Erythroblast (primary cell): ENCODE measurements at regions not wholly inside any gene's neighbourhood (a gene's known extent, or its start where the extent isn't known, plus 50 kb on each side); places are given as distances from the start of the nearest gene placed in this dataset.

Experiments
- DNase-seq, 2 experiments: peaks; one replicate each; lab custom pipeline; 2025; lab: John Stamatoyannopoulos, UW
- GATA1 ChIP-seq: IDR thresholded peaks from 2 replicates; pipeline ENCODE4 v1.6.1; 2011; ENCODE audit warnings: low read depth, mild to moderate bottlenecking, control low read depth, low read length, moderate library complexity
- POLR2A ChIP-seq: IDR thresholded peaks from 2 replicates; pipeline ENCODE4 v1.6.1; 2011; ENCODE audit warnings: mild to moderate bottlenecking, low read length

DNA sequence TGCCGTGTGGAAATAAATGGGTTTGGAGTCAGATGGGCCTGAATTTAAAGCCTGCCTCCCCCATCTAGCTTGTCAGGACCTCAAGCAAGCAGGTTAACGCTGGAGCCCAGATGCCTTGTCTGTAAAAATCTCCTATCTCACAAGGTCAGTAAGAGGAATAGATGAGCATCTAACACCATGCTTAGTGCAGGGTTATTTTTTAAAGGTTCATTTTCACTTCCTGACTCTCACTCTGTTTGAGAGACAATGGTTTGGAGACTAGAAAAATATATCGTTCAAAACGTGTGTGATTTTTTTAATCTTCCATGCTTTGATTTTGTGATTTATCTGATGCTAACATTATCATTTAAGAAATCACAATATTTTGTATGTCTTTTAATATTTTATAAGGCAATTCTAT lies 114.0 kb upstream of the TAB2 start:
- no peak for DNase-seq
- TF ChIP-seq POLR2A, result no peak
- TF ChIP-seq GATA1, result no peak

DNA sequence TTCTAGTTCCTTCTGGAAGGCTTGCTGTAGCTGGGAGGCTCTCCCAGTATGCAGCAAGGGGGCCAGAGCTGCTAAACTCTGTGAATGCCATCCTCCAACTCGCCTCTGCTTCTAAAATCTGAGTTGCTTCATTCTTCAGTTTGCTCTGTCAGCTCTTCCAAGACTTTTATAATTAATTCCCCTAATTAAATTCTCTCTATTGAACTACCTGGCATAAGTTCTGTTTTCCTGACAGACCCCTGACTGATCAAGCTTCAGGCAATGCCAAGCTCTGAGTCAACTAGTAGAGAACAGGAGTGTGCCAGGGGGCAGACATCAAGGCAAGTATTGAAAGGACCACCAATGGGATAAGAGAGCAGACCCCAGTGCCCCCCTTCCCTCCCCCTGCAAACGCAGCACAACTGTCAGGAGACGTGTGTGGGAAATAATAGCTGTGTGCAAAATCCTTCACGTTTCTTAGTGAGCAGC lies 109.3 kb upstream of the TAB2 start:
- DNase-seq, result no peak
- no peak for TF ChIP-seq POLR2A
- no peak for TF ChIP-seq GATA1

DNA sequence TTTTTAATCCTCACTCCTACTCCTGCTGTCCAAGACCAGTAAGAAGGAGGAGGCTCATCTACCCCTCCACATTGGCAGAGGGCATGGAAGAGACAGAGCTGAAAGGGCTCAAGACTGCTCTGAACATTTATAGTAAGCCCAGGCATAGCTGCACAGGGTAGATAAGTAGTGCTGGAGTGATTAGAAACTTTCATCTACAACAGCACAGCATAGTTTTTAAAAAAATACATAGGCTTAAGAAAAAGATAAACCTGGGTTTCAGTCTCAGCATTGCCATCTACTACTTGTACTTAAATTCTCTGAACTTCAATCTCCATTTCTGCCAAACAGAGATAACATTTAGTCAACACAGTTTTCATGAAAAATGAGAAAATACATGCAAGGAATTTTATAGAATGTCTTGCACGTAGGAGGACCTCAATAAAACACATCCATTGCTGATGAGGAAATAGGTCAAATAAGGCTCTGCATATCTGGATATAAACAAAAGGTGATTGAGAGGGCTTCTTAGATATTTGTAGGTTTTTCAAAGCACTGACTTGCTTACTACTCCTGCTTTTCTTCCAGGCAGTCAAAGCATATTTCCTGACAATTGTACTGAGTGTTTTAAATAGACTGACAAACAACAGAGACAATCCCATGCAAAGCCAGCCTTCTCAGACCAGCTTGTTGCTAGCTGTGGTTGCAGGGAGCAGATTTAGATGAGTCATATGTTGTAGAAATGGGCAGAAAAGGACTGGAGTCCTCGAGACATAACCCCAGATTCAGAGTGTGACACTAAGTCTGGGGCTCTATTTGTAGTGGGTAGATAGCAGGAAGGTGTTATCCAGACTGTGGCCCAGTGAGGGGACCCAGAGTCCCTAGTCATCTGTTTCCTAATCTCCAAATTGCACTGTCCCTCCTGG lies 107.4 kb upstream of the TAB2 start:
- TF ChIP-seq POLR2A (no peak), GATA1 (no peak)
- peak; percentile 44 to 79 for DNase-seq

GRCh38 chr6:149211046-149211571 lies 106.4 kb upstream of the TAB2 start:
- no peak for DNase-seq

GRCh38 chr6:149212206-149212605 lies 105.3 kb upstream of the TAB2 start:
- DNase-seq, result no peak
- no peak for TF ChIP-seq GATA1
- no peak for TF ChIP-seq POLR2A

More at GRCh38 chr6:149211046-149211571, 106.4 kb upstream of the TAB2 start:
- TF ChIP-seq POLR2A (no peak), GATA1 (no peak)

DNA sequence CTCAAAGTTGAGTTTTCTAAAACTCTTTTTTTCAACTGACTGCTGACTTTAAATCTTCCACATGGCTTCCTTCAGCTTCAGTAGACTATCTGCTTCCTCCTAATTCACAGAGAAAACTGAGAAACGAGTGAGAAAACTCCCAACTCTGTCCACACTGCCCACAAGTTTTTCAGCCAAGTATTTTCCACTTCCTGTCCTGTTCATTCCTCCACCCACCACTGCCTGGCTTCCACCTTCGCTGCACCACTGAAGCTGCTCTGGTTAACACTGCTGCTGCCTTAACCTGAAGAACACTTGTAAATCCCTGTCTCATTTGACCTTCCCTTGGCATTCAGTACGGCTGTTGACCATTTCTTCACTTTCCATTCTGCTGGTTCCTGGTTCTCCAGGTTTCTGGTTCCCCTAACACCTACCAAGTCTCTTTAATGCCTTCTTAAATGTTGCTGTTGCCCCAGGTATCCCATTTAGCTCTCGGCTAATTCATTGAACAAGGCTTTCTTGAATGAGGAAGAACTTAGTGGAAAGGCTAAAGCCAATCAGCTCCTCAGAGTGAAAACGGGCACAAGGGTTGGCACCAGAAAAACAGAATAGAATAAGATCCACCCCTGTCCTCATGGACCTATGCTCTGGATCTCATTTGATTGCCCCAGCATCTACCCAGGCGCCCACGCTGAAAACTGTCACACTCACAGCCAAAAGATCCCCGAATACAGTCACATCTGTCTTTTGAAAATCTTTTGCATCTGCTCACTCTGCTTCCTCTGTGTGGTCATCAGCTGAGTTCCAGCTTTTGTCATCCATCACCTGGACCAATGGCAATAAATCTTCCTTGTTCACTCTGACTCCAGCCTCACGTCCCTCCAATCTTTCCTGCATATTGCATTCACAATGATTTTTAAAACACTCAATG lies 104.4 kb upstream of the TAB2 start:
- no peak for DNase-seq
- no peak for TF ChIP-seq POLR2A
- no peak for TF ChIP-seq GATA1

DNA sequence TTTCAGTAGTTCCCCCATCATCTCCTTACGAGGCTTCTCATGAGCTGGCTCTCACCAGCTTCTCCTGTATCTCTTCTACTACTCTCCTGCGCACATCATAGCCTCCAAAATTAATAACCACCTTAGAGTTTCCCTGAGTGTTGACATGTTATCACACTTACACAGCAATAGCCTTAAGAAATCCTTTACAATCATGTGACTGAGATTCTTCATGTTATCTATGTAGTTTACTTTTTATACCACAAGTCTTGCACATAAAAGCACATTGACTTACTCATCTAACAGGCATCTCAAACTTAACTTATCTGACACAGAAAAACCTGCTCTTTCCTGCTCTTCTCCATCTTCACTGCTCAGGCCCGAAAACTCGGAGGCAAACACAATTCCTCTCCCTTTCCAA lies 103.7 kb upstream of the TAB2 start:
- no peak for DNase-seq
- TF ChIP-seq POLR2A, result no peak
- no peak for TF ChIP-seq GATA1

DNA sequence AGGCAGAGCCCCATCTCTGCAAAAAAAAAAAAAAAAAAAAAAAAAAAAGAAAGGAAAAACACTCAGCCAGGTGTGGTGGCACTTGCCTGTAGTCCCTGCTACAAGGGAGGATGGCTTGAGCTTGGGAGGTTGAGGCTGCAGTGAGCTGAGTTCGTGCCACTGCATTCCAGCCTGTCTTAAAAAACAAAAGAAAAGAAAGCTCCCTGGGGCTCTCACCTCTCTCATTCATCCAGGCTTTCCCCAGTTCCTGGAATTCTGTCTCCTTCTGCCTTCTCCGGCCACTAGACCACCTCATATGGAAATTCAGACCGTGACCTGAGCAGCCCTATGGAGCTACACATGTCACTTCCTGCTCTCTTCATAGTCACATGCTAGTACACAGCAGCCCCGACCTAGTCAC lies 101.1 kb upstream of the TAB2 start:
- no peak for TF ChIP-seq GATA1
- no peak for TF ChIP-seq POLR2A
- DNase-seq, result no peak

GRCh38 chr6:149217466-149217888 lies 100.0 kb upstream of the TAB2 start:
- no peak for DNase-seq

DNA sequence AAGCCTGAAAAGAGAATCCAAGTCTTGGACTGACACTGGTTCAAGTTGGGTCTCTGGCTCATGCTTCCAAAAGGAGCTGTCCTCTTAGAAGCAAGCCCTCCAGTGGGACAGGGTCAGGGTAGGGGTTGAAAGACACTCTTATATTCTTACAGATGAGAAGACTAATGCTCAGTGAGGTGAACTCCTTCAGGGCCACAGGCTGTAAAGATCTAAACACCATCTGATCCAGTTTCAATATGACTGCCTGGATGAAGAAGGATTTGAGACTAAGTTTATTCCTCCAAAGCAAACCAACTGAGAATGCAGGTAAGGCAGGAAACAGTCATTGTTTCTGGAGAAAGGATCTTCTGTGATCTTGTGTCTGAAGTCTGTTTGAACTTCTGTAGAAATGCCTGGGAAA lies 99.0 kb upstream of the TAB2 start:
- TF ChIP-seq POLR2A (no peak), GATA1 (no peak)
- no peak for DNase-seq

More at GRCh38 chr6:149217466-149217888, 100.0 kb upstream of the TAB2 start:
- TF ChIP-seq POLR2A, result no peak
- no peak for TF ChIP-seq GATA1

DNA sequence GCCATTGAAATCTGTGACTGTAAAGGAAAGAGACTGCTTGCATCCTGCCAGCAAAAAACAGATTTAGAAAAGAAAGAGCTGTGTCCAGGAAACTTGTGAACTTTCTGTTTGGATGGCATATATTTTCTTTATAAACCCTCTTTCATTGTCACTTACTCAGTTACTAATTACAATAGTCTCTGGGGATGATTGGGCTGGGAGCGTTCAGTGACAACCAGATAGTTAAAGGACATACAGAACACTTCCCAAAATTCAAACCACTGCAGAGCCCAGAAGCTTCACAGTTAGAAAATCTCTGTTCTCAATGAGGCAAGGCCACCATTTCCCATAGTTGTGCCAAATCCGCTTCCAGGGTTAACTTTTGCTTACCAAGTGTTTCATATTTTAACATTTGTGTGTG lies 98.6 kb upstream of the TAB2 start:
- TF ChIP-seq GATA1 (no peak), POLR2A (no peak)
- DNase-seq, result no peak

DNA sequence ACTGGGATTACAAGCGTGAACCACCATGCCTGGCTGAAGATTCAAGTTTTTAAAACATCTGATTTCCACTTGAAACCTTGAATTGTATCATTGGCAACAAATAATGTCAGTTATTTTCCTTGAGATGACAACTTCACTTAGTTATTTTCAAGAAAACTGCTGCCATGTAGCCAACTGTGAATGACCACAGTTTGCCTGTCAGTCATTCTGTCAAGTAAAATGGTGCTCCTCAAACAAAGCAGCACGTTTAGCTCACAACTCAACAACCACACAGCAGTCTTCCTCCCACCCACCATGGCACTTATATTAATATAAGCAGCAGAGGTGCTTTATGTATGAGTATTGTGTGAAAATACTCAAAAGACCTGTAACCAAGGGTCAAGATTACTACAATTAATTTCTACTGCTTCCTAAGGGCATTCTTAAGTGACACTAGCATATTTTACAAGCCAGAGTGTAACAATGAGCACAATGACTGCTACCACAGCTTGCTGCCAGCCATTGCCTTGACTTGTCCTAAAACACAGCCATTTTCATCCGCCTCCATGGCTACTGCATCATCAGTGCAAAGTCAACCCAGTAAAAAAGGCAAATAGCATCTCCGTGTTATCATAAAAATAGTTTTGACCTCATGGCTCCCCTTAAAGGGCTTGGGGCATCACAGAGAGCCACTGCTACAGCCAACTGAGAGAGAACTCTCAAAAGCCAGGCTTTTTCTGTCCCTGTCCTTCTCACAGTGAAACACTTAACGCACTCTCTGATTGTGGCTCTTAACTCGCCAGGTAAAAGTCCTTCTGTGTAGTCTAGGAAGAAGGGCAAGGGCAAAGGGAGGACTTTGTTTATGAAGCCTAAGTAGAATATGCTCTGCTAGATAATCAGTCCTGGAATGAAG lies 96.4 kb upstream of the TAB2 start:
- TF ChIP-seq POLR2A, result no peak
- no peak for TF ChIP-seq GATA1

DNA sequence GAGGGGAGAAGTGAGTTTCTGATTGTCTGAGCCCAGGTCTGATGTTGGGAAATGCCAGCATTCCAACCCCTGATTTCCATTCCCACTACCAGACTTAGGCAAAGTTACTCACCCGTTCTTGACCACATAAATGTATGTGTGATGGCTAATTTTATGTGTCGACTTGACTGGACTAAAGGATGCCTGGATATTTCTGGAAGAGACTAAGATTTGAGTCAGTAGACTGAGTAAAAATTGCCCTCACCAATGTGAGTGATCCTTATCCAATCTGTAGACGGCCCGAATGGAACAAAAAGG lies 95.8 kb upstream of the TAB2 start:
- TF ChIP-seq POLR2A (no peak), GATA1 (no peak)
- no peak for DNase-seq

More for the DNA sequence above, 96.4 kb upstream of the TAB2 start:
- DNase-seq, result no peak
